GM19328 (cell line): ENCODE measurements at regions not wholly inside any gene's neighbourhood (a gene's known extent, or its start where the extent isn't known, plus 50 kb on each side); places are given as distances from the start of the nearest gene placed in this dataset.
"Not testable (repeated sequence)": the region's sequence is repeated elsewhere in the genome, so short reads cannot be mapped to it uniquely, and the experiment has no call there.

Experiments
- ATAC-seq: cut with Tn5 transposase; IDR thresholded peaks from one replicate; pipeline ENCODE4 v1.9.1; 2021; ENCODE audit warnings: mild to moderate bottlenecking, moderate library complexity; ENCODE audit not compliant: unreplicated experiment

DNA sequence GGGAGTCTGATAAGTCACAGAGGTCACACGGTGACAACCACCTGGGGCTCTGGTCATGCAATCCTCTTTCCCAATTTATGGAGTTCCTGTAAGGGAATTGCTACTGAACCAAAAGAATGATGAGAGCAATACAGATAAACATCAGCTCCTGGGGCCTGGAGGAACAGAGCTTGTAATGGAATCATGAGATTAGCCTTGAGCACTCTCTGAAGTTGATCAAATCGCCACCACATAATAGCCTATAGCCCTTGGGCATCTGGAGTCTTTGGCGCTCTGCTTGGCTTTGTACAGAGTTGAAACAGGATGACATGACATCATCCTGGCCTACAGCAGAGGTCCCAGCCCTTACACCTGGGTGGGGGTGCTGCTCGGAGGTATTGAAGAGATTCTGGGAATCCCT lies 154.3 kb upstream of the DTNBP1 start:
- ATAC-seq: no peak

DNA sequence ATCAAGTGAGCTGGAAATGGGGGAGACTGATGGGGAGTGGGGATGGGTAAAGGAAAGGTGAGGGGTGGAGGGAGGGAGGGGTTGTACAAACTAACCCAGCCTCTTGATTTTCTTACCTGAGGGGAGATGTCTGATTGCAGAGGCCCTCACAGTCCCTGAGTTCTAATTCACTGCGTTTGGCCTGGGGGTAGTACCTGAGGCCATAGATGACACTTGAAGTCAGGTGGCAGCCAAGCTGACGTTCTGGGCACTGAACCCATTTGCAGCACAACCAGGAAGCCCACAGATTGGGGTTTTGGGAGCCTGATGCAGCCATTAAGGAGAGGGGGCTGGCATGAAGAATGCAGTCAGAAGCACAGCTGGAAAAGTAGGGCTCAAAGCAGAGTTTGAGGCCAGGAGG lies 153.8 kb upstream of the DTNBP1 start:
- no peak for ATAC-seq

DNA sequence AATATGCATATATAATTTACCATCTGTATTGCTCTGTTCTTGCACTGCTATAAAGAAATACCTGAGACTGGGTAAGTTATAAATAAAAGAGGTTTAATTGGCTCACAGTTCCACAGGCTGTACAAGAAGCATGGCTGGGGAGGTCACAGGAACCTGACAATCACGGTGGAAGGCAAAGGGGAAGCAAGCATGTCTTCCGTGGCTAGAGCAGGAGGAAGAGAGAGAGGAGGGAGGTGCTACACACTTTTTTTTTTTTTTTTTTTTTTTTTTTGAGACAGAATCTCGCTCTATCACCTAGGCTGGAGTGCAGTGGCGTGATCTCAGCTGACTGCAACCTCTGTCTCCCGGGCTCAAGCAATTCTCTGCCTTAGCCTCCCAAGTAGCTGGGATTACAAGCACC lies 150.9 kb upstream of the DTNBP1 start:
- not testable (repeated sequence) for ATAC-seq

DNA sequence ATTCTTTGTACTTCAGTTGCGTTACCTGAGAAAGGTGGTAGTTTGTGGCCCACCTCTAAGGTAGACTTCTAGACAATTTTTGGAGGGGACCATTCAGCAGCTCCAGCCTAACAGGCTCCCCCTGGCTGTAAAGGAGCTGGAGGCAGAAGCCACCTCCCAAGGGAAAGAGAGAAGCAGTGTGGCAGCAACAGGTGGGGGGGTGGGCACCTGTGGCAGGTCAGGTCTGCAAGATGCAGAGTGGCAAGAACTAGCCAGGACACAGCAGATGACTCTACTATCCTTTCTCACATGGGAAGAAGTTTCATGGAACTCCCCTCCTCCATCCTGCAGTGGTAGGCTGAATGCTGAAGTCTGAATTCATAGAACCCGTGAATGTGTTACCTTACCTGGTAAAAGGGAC lies 148.3 kb upstream of the DTNBP1 start:
- no peak for ATAC-seq

DNA sequence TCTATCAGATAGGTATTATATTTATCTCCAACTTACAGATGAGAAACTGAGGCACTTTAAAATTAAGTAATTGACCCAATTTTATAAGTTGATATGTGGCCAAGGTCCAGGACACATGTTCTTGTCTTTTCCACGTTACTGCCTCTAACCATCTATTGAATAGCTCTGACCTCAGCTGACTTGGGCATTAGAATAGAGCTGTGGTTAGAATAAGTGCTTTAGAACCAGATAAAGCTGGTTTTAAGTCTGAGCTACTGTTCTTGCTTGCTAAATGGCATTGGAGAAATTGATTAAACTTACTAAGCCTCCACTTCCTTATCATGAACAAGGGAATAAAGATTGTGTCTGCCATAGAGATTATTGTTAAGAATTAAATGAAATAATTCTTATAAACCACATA lies 147.8 kb upstream of the DTNBP1 start:
- no peak for ATAC-seq

DNA sequence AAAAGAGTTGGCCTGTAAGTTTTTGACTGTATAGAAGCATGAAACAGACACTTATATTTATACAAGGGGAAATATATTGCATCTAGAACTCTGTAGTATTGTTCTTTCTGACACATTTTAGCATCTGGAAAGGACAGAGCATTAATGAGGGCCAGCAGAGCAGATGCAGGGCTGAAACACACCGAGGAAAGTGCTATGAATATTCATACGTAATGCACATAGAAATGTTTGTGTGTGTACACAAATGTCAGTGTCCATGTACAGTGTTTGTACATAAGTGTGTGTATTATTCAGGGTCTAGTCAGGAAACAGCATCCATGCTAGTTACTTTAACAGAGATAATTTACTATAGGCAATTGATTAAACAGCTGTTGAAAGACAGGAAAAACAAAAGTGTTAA lies 146.5 kb upstream of the DTNBP1 start:
- ATAC-seq: no peak

DNA sequence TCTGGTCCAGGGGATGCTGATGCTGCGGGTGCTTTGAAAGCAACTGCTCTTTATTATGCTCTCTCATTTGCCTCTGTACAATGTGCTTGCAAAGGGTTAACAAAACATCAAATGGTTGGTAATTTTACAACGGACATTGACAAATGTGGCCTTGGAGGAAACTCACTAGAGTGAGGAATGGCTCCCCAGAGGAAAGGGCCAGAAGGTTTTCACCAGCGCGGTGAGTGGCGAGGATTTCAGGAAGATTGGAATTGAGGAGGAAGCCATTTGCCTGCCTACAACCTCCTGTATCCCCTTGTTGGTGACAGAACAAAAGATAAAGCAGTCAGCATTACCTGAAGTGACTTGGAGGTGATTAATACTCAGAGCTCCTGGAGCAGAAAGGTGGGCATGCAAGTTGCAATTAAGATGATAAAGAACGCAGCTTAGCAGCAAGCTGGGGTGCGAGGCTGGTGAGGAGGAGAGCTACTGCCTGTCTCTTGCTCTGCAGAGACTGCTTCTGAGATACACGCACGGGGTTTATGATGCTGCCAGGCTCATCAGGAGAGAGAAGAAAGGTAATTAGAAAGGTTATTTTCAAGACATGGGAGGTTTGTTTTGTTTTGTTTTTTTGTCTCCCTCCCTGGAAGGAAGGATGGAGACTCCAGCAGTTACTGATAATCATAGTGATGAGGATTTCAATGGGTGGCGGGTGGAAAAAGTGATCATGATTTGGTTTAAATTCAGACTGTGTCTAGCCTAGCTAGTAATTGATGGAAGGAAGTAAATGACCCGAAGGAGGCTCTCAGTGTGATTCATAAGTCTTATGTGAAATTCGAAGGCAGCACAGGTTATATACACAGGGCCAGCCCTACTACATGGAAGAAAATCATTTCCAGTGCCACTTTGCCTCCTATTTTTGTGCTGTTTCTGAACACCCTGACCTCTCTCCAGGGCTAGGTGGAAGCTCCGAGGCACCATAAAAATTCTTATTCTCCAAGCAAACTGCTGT lies 141.6 kb upstream of the DTNBP1 start:
- ATAC-seq: no peak

DNA sequence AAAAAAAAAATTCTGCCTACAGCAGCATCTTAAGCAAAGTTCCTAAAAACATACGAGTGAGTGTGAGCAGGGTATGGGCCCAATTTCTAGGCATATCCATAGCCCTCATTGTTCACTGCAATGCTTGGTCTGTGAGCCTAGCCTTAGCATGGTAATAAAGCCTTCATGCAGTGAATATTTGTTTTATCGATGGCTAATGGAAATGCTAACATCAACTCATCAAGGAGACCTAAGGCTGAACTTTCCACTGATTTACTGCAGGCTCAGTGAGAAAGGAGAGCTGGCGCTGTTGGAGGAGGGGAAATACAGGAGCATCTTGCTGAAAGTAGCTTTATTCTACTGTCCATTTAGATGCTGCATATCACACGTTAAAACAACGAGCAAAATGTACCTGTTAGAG lies 139.6 kb upstream of the DTNBP1 start:
- ATAC-seq: no peak

DNA sequence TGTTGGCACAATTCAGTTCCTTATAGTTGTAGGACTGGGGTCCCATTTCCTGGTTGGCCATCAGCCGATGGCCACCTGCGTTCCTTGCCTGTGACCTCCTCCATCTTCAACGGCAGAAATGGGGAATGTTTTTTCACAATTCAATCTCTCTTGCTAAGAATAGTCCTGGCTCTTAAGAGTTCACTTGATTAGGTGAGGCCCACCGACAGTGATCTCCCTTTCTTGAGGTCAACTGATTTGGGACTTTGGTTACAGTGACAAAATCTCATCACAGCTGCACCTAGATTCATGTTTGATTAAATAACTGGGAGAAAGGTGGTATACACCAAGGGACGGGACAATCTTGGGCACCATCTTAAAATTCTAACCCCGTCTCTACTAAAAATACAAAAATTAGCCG lies 139.1 kb upstream of the DTNBP1 start:
- no peak for ATAC-seq

DNA sequence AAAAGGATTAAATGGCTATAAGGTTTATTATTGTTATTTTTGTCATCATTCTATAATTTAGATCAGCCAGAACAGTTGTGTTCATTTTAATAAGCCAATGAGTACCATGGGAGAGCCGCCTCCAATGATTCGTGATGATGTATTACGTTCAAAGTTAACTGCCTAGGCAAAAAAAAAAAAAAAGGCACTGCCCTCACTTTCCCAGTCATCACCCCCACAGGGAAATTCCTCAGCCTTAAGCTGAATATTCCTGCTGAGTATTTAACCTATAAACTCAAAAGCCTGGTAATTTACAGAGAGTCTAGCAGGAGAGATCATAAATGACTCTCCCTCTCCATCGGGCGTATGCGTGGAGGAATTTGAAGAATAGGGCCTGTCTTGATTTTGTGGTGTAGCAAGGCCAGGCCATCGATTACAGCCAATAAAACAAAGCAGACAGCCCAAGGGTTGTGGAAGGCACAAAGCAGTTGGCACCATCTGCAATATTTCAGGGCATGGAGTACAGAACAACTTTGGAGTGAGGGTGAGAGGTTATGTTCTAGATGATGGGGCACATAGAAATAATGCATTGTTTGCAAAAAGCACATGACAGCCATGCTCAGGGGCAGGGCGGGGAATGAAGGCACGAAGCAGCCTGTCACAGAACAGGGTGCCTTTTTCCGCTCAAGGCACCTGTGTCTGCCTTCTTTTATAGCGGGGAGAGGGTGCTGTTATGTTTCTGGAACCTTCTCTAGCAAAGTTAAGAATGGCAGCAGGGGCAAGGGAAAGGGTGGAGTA lies 138.2 kb upstream of the DTNBP1 start:
- no peak for ATAC-seq

DNA sequence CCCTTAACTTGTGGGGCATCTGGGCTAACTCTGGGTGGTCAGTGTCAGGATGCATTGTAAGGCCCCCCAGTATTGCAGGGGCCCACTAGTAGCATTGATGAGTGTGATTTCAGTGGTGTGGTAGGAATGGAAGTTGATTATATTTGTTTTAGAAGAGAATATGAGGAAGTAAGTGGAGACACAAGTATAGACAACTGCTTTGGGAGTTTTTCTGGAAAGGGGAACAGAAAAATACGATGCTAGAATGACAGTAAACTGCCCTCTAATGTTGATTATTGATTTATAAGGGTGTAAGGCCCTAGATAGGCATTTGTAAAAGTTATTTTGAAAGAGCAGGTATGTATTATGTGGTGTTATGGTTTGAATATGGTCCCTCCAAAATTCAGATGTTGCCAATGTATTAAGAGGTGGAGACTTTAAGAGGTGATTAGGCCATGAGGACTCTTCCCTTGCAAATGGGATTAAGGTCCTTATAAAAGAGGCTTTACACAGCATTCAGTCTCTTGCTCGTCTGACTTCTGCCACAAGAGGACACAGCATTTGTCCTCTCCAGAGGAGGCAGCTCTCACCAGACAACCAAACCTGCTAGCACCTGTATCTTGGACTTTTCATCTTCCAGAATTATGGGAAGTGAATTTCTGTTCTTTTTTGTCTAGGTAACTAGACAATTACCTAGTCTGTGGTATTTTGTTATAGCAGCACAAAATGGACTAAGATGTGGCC lies 135.9 kb upstream of the DTNBP1 start:
- no peak for ATAC-seq

DNA sequence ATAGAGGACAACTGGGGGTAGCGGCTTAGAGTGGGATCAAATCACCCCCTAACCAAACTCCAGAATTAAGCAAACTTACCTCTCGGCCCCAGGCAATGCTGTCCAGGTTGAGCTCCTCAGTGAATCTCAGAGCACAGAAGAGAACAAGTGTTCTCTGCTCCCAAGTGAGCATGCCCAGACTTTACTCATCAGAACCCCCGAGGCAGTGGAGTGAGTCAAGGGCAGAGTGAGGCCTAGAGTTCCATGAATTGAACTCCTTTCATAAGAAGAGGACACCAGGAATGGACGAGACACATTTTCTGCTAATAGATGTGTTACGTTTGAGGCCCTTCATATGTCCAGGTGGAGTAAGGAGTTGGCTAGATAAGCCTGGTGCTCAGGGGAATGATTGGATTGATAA lies 134.0 kb upstream of the DTNBP1 start:
- ATAC-seq: no peak

DNA sequence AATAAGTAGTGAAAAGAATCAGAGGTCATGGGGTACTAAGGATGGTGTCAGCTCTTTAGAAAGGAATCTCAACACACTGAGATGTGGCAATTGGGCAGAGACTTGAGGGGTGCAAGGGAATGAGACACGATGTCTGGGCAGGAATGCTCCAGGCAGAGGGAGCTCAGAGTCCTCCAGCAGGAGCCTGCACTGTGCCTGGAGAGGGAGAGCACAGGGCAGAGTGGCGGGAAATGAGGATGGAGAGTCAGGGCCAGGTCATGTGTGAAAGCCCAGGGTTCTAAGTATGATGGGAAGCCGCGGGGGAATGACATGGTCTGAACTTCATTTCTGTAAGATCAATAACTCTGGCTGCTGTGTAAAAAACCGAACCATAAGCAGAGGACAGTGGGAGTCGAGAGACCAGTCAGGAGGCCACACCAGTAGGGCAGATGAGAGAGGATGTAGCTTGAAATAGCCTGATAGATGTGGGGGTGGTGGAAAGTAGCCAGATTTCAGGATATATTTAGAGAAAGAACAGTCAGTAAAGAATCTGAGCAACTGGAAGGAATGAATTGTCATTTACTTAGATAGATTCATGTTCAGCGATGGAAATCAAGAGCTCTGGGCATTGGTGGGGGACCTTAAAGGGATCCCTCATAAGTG lies 133.4 kb upstream of the DTNBP1 start:
- ATAC-seq: no peak

DNA sequence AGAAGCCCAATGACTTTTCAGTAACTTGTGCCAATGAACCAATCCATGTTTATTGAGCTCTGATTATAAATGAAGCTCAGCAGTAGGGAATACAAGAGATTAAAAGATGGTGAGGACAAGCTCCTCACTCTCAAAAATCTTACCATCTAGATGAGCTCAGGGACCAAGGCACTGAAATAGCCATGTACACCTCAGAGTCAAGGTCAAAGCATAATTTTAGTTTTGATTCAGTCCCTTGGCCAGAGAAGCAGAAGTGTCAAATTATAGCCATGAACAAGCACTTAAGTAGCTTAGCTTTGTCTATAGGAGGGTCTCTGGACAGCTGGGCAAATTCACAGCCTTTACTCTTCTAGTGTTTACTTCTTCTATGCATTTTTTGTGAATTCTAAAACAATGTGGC lies 131.0 kb upstream of the DTNBP1 start:
- no peak for ATAC-seq

DNA sequence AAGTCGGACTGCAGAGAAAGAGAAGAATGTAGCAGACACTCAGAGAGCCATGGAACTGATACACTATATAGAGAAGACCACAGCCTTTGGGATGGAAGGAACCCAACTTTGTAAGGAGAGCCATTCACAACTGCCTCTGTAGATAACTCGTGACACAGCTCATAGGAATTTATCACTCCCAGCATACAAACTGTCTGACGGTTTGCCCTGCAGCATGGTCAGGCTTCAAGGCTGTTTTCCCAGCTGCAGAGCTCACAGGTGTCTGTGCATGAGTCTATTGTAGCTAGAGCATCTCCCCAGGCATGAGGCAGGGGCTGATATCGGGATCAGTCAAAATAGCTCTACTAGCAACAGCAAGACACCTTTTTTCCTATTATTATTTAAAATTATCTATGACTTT lies 130.5 kb upstream of the DTNBP1 start:
- ATAC-seq: no peak

DNA sequence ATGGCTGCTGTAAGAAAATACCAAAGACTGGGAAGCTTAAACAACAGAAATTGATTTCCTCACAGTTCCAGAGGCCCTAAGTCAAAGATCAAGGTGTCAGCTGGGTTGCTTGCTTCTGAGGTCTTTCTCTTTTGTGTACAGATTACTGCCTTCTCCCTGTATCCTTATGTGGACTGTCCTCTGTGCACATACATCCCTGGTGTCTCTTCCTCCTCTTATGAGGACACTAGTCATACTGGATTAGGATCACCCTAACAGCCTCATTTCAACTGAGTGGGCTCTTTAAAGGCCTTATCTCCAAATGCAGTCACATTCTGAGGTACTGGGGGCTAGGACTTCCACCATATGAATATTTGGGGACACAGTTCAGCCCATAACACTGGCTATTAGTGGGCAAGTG lies 130.0 kb upstream of the DTNBP1 start:
- ATAC-seq: no peak

DNA sequence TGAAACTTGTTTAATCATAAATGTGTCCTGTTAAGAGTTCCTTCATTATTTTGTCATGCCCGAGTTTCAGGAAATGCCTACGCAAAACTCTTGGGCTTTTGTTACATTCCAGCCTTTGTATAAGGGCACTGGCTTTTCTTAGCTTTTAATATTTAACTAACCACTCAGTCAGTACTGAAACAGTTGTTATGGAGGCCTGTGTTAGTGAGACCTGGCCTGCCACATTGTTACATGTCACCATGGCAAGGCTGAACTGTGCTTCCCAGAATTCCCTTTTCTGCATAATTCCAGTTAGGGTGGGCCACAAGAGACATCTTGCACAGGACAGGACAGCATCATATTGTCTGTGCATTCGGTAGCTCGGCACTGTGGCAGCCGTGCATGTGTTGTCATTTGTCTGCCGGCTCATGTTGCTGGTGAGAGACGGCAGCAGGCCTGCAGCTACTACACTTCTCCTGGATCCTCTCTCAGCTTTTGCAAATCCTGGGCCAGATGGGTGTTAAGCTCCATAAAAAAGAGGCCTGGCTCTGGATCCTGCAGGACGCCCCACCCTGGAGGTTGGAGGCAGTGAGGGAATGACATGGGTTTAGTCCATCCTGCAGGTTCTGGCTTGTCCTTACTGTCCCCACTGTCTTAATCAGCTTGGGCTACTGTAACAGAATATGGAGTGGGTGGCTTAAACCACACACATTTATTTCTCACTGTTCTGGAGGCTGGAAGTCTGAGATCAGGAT lies 128.8 kb upstream of the DTNBP1 start:
- no peak for ATAC-seq

DNA sequence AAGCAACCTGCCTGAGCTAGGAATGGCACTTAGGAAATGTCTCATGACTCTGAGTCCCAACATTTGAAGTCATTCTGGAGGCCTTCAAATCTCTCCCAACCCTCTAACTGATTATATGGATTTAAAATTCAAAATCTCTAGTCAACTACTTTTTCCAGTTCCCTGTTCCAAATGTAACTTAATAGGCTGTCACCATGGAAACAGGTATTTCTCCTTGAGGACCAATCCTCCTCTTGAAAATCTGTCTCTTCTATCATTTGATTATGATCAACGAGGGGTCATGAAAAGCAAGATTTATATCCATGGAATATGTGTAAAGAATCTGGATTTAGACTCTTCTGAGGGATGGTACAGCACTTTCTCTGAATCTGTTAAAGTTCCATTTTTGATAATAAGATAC lies 127.3 kb upstream of the DTNBP1 start:
- no peak for ATAC-seq

DNA sequence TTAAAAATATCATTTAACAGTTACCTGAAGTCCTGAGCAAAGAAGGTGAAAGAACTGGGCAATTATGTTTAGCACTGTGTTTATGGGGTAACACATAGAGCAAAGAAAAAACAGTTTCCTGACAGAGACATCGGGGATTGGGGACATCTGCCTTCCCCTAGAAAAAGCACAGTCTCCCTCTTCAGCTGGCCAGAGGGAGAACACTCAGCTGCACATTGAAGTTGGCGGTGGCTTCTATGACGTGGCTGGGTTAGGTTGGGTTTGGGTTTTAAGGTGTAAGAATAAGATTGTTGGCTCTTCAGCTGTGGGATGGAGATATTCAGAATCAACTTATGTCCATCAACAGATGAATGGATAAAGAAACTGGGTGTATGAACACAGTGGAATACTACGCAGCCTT lies 124.0 kb upstream of the DTNBP1 start:
- no peak for ATAC-seq

DNA sequence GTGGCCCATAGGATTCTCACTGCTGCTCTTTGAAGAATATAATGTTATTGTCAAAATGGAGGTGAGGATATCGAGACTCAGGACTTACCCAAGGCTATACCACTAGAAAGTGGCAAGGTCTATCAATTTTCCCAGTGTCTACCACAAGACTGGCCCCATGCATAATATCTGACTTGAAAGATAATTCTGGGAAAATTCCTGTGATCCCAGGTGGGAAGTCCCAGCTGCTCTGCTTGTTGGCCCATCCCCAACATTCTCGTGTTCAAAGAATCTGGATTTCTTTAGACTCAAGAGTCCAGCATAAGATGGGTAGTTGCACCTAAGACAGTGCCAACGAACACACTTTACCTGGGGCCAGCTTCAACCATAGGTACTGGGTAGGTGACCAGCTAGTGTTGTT lies 120.7 kb upstream of the DTNBP1 start:
- no peak for ATAC-seq
